ENCODE measurements at regions not wholly inside any gene's neighbourhood (a gene's known extent, or its start where the extent isn't known, plus 50 kb on each side); places are given as distances from the start of the nearest gene placed in this dataset.

DNA sequence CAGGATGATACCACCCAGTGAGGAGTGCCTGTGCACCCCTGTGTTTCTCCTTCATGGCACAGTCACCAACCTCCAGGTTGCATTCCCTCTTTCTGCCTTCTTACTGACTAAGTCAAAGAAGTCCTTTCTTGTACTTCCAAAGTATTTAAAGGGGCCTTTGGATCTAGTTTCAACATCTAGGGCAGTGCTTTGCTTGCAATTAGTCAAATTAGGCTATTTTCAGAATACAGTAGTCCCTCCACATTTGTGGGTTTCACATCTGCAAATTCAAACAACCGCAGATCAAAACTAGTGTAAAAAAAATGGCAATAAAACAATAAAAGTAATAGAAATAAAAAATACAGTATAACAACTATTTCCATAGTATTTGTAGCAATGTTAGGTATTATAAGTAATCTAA is 333.9 kb upstream of the SEMA6A start:
- no peak for DNase-seq
- Histone ChIP-seq H3K27ac (replicated peaks) (no peak overlapping the region), H3K27me3 (ENCODE audit: low read depth) (no peaks in the 10 kb centered on the region), H3K36me3 (no peaks in the 10 kb centered on the region), H3K4me1 (no peaks in the 10 kb centered on the region), H3K9me3 (replicated peaks) (no peaks in the 10 kb centered on the region), H3K4me3 (no peak overlapping the region)
- intact Hi-C loops (cut with micrococcal nuclease) = no loop called here
- TF ChIP-seq, protein P1, sequence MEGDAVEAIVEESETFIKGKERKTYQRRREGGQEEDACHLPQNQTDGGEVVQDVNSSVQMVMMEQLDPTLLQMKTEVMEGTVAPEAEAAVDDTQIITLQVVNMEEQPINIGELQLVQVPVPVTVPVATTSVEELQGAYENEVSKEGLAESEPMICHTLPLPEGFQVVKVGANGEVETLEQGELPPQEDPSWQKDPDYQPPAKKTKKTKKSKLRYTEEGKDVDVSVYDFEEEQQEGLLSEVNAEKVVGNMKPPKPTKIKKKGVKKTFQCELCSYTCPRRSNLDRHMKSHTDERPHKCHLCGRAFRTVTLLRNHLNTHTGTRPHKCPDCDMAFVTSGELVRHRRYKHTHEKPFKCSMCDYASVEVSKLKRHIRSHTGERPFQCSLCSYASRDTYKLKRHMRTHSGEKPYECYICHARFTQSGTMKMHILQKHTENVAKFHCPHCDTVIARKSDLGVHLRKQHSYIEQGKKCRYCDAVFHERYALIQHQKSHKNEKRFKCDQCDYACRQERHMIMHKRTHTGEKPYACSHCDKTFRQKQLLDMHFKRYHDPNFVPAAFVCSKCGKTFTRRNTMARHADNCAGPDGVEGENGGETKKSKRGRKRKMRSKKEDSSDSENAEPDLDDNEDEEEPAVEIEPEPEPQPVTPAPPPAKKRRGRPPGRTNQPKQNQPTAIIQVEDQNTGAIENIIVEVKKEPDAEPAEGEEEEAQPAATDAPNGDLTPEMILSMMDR (IDR thresholded peaks at IDR 0.05; ENCODE audit: borderline replicate concordance) = no peak

DNA sequence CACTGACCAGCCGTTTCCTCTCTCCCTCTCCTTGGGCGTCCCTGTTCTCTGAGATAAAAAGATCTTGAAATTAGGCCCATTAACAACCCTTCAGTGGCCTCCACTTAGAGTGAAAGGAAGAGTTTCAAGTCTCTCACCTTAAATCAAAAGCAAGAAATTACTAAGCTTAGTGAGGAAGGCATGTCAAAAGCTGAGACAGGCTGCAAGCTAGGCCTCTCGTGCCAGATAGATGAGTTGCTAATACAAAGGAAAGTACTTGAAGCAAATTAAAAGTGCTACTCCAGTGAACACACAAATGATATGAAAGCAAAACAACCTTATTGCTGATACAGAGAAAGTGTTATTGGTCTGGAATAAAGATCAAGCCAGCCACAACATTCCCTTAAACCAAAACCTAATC is 331.3 kb upstream of the SEMA6A start:
- H3K9me3 ChIP-seq (replicated peaks) = no peaks in the 10 kb centered on the region
- no peak for DNase-seq
- H3K36me3 ChIP-seq = no peaks in the 10 kb centered on the region
- intact Hi-C loops (cut with micrococcal nuclease) = no loop called here
- TF ChIP-seq, protein P1 (IDR thresholded peaks at IDR 0.05; ENCODE audit: borderline replicate concordance) = no peak
- H3K27me3 ChIP-seq (ENCODE audit: low read depth) = no peaks in the 10 kb centered on the region
- no peak overlapping the region for H3K27ac ChIP-seq (replicated peaks)
- H3K4me3 ChIP-seq = no peak overlapping the region
- H3K4me1 ChIP-seq = no peaks in the 10 kb centered on the region

DNA sequence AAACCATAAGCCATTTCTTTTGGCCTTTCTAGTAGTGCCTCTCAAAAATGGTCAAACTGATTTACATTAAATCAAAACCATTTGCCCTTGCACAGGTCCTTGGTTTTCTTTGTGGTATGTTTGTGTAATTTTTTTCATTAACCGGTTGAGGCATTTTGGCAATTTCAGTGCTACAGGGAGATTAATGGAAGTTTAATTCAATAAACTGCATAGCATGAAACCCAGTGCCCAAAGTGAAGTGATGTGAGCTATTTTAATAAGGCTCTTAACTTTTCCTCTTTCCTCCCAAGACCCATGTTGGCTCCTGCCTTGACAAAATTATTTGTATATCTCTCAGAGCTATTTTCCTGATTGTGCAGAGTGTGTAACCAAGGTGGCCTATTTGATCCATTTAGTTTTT is 326.2 kb upstream of the SEMA6A start:
- TF ChIP-seq, protein P1 (IDR thresholded peaks at IDR 0.05; ENCODE audit: borderline replicate concordance) = no peak
- H3K27me3 ChIP-seq (ENCODE audit: low read depth) = no peaks in the 10 kb centered on the region
- H3K4me1 ChIP-seq = no peaks in the 10 kb centered on the region
- no peak overlapping the region for H3K4me3 ChIP-seq
- no peaks in the 10 kb centered on the region for H3K36me3 ChIP-seq
- intact Hi-C loops (cut with micrococcal nuclease) = no loop called here
- no peak for DNase-seq
- H3K9me3 ChIP-seq (replicated peaks) = no peaks in the 10 kb centered on the region
- H3K27ac ChIP-seq (replicated peaks) = no peak overlapping the region

DNA sequence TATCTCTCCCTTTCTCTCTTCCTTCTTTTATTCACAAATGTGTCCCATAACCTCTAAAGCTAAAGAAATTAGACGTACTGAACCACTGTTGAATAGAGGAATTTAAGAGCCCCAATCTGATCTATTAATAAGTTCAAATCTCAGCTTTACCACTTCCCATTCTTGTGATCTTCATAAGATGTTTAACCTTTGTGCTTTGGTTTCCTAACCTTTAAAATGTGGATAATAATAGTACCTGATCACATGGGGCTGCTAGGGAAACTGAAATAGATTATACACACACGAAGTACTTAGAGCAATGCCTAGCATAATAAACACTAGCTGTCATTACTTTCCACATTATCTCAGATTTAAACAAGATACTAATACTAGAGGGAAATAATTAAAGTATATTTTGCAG is 324.3 kb upstream of the SEMA6A start:
- Histone ChIP-seq H3K27ac (replicated peaks) (no peak overlapping the region), H3K9me3 (replicated peaks) (no peaks in the 10 kb centered on the region), H3K27me3 (ENCODE audit: low read depth) (no peaks in the 10 kb centered on the region), H3K4me1 (no peaks in the 10 kb centered on the region), H3K4me3 (no peak overlapping the region), H3K36me3 (no peaks in the 10 kb centered on the region)
- DNase-seq = no peak
- TF ChIP-seq, protein P1 (IDR thresholded peaks at IDR 0.05; ENCODE audit: borderline replicate concordance) = no peak
- intact Hi-C loops (cut with micrococcal nuclease) = no loop called here

DNA sequence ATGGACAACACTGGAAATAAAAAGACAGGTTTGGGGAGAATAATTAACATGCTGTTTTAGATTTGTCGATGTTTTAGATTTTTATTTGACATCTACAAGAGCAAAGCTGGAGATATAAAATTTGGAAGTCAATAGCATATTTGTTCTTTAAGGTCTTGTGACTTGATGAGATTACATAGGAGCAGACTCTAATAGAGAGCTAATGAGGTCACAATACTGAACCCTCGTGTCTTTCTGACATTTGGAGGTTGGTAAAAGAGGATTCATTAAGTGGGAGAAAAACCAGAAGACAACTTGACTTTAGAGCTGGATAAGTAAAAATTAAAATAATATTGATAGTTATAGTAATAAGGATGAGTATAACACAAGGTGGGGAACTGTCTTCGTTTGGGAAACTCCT is 322.7 kb upstream of the SEMA6A start:
- no peaks in the 10 kb centered on the region for H3K36me3 ChIP-seq
- no peak for DNase-seq
- intact Hi-C loops (cut with micrococcal nuclease) = no loop called here
- TF ChIP-seq, protein P1 (IDR thresholded peaks at IDR 0.05; ENCODE audit: borderline replicate concordance) = no peak
- H3K27ac ChIP-seq (replicated peaks) = no peak overlapping the region
- H3K4me3 ChIP-seq = no peak overlapping the region
- no peaks in the 10 kb centered on the region for H3K9me3 ChIP-seq (replicated peaks)
- no peaks in the 10 kb centered on the region for H3K4me1 ChIP-seq
- no peaks in the 10 kb centered on the region for H3K27me3 ChIP-seq (ENCODE audit: low read depth)

DNA sequence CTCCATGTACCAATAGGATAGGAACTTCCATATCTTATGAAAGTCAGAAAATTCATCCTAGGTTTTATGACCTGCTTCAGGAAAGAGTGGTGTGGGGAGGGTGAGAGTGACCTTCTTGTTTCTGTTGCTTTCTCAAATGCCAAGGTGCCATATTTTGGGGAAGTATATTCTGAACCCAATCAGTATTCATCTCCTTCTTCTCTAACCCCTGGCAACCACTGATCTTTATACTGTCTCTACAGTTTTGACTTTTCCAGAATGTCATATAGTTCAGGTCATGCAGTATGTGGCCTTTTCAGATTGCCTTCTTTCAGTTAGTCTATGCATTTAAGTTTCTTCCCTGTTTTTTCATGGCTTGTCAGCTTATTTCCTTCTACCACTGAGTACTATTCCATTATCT is 321.4 kb upstream of the SEMA6A start:
- Histone ChIP-seq H3K27me3 (ENCODE audit: low read depth) (no peaks in the 10 kb centered on the region), H3K27ac (replicated peaks) (no peak overlapping the region), H3K4me1 (no peaks in the 10 kb centered on the region), H3K36me3 (no peaks in the 10 kb centered on the region), H3K4me3 (no peak overlapping the region), H3K9me3 (replicated peaks) (no peaks in the 10 kb centered on the region)
- no peak for DNase-seq
- TF ChIP-seq, protein P1 (IDR thresholded peaks at IDR 0.05; ENCODE audit: borderline replicate concordance) = no peak
- intact Hi-C loops (cut with micrococcal nuclease) = no loop called here

All from left ventricle myocardium inferior (tissue), 1 donor.